Limb (tissue), 2 donors: ENCODE measurements at regions not wholly inside any gene's neighbourhood (a gene's known extent, or its start where the extent isn't known, plus 50 kb on each side); places are given as distances from the start of the nearest gene placed in this dataset.

Source experiments
- DNase-seq, 2 donors: peaks; one replicate each; pipeline ENCODE4 v3.0.0-alpha.2; 2016; ENCODE audit errors: extremely low spot score in 2 of 2

- DNase-seq: no peak
Observed at GRCh38 chr5:136423944-136424606, 58.7 kb upstream of the TRPC7 start.

- no peak for DNase-seq
Observed at GRCh38 chr5:136420168-136420898, 55.0 kb upstream of the TRPC7 start.

GRCh38 chr5:136418301-136418700 is 53.0 kb upstream of the TRPC7 start:
- no peak for DNase-seq
